ENCODE measurements at regions not wholly inside any gene's neighbourhood (a gene's known extent, or its start where the extent isn't known, plus 50 kb on each side); places are given as distances from the start of the nearest gene placed in this dataset.

- Mint-ChIP-seq H3K36me3 (ENCODE audit: insufficient read depth, unreplicated experiment) (no peaks in the 10 kb centered on the region), H3K27me3 (ENCODE audit: insufficient read depth, unreplicated experiment) (no peaks in the 10 kb centered on the region), H3K4me3 (ENCODE audit: unreplicated experiment) (no peak overlapping the region), H3K9me3 (ENCODE audit: unreplicated experiment) (peaks cover 4% of the 10 kb centered on the region), H3K4me1 (ENCODE audit: insufficient read depth, unreplicated experiment) (no peaks in the 10 kb centered on the region), H3K27ac (ENCODE audit: low read depth, unreplicated experiment) (no peak overlapping the region)
- intact Hi-C loops (cut with micrococcal nuclease) = no loop called here
- no peak for TF ChIP-seq CTCF (IDR thresholded peaks at IDR 0.05; ENCODE audit: unreplicated experiment)
- POLR2A ChIA-PET = no interaction called here
- no peak for DNase-seq (ENCODE audit: unreplicated experiment)
- CTCF ChIA-PET = interaction anchor here (0.5 kb wide), 1 partner anchor 44 kb away, joined by 3 read pairs; no protein-coding TSS in a partner anchor
- BruUV-seq (replicated peaks) = no TSS peak
Measured at GRCh38 chr7:46532571-46532970, 611.5 kb upstream of the IGFBP3 start.

GRCh38 chr7:46530081-46530750, 609.1 kb upstream of the IGFBP3 start:
- Mint-ChIP-seq H3K27me3 (ENCODE audit: insufficient read depth, unreplicated experiment) (no peaks in the 10 kb centered on the region), H3K4me3 (ENCODE audit: unreplicated experiment) (no peak overlapping the region), H3K9me3 (ENCODE audit: unreplicated experiment) (no peaks in the 10 kb centered on the region), H3K27ac (ENCODE audit: low read depth, unreplicated experiment) (no peak overlapping the region), H3K4me1 (ENCODE audit: insufficient read depth, unreplicated experiment) (no peaks in the 10 kb centered on the region), H3K36me3 (ENCODE audit: insufficient read depth, unreplicated experiment) (no peaks in the 10 kb centered on the region)
- no peak for DNase-seq (ENCODE audit: unreplicated experiment)
- BruUV-seq (replicated peaks) = no TSS peak
- ChIA-PET POLR2A (no interaction called here), CTCF (interaction anchor here (0.7 kb wide), 1 partner anchor 822 kb away, joined by 3 read pairs; no protein-coding TSS in a partner anchor)
- TF ChIP-seq CTCF (IDR thresholded peaks at IDR 0.05; ENCODE audit: unreplicated experiment) = no peak
- intact Hi-C loops (cut with micrococcal nuclease) = no loop called here

- Mint-ChIP-seq H3K36me3 (ENCODE audit: insufficient read depth, unreplicated experiment) (no peaks in the 10 kb centered on the region), H3K4me1 (ENCODE audit: insufficient read depth, unreplicated experiment) (no peaks in the 10 kb centered on the region), H3K27ac (ENCODE audit: low read depth, unreplicated experiment) (no peak overlapping the region), H3K27me3 (ENCODE audit: insufficient read depth, unreplicated experiment) (no peaks in the 10 kb centered on the region), H3K9me3 (ENCODE audit: unreplicated experiment) (no peaks in the 10 kb centered on the region), H3K4me3 (ENCODE audit: unreplicated experiment) (no peak overlapping the region)
- no peak for TF ChIP-seq CTCF (IDR thresholded peaks at IDR 0.05; ENCODE audit: unreplicated experiment)
- POLR2A ChIA-PET = no interaction called here
- no peak for DNase-seq (ENCODE audit: unreplicated experiment)
- CTCF ChIA-PET = no interaction called here
- no TSS peak for BruUV-seq (replicated peaks)
- intact Hi-C loops (cut with micrococcal nuclease) = no loop called here
Measured at GRCh38 chr7:46527360-46527759, 606.3 kb upstream of the IGFBP3 start.

- CTCF ChIA-PET = interaction anchor here (1.0 kb wide), 1 partner anchor 17 kb away, joined by 3 read pairs; no protein-coding TSS in a partner anchor
- no peak overlapping the region for H3K4me3 Mint-ChIP-seq (ENCODE audit: unreplicated experiment)
- no peaks in the 10 kb centered on the region for H3K4me1 Mint-ChIP-seq (ENCODE audit: insufficient read depth, unreplicated experiment)
- peak; percentile 51 for DNase-seq (ENCODE audit: unreplicated experiment)
- no peaks in the 10 kb centered on the region for H3K9me3 Mint-ChIP-seq (ENCODE audit: unreplicated experiment)
- H3K27ac Mint-ChIP-seq (ENCODE audit: low read depth, unreplicated experiment) = no peak overlapping the region
- TF ChIP-seq CTCF (IDR thresholded peaks at IDR 0.05; ENCODE audit: unreplicated experiment) = no peak
- H3K27me3 Mint-ChIP-seq (ENCODE audit: insufficient read depth, unreplicated experiment) = no peaks in the 10 kb centered on the region
- BruUV-seq (replicated peaks) = no TSS peak
- no peaks in the 10 kb centered on the region for H3K36me3 Mint-ChIP-seq (ENCODE audit: insufficient read depth, unreplicated experiment)
- POLR2A ChIA-PET = interaction anchor here (0.6 to 1.4 kb wide), 2 partner anchors 16 to 18 kb away, joined by 3 read pairs; no protein-coding TSS in a partner anchor
- intact Hi-C loops (cut with micrococcal nuclease) = no loop called here
Measured at GRCh38 chr7:46525876-46526275, 604.8 kb upstream of the IGFBP3 start.
